HepG2 (cell line): ENCODE measurements at regions not wholly inside any gene's neighbourhood (a gene's known extent, or its start where the extent isn't known, plus 50 kb on each side); places are given as distances from the start of the nearest gene placed in this dataset.

ENCODE experiments used
- AKAP8 ChIP-seq: sonication (generic); formaldehyde crosslinking; IDR thresholded peaks from 2 replicates; pipeline ENCODE4 v1.5.1; 2020; ENCODE audit warnings: mild to moderate bottlenecking, missing genetic modification reagents
- ETV6 ChIP-seq: sonication (generic); formaldehyde crosslinking; conservative IDR thresholded peaks from 2 replicates; pipeline ENCODE4 v1.4.0; 2020; ENCODE audit warnings: missing genetic modification reagents
- FLYWCH1 ChIP-seq: sonication (generic); formaldehyde crosslinking; IDR thresholded peaks from 2 replicates; pipeline ENCODE4 v1.8.1; 2023; ENCODE audit warnings: mild to moderate bottlenecking, missing genetic modification reagents
- GATAD2A ChIP-seq: IDR thresholded peaks from 2 replicates; pipeline ENCODE4 v1.6.1; 2016
- REL ChIP-seq: sonication (generic); formaldehyde crosslinking; conservative IDR thresholded peaks from 2 replicates; pipeline ENCODE4 v1.8.0; 2022; ENCODE audit warnings: mild to moderate bottlenecking, missing genetic modification reagents, moderate library complexity
- RNF2 ChIP-seq: fragments of 450-650 bp; conservative IDR thresholded peaks from 2 replicates; pipeline ENCODE4 v1.6.1; 2016; ENCODE audit warnings: low read depth
- SOX6 ChIP-seq, 2 experiments: fragments of 450-650 bp in 1 of 2; sonication (generic) in 1 of 2; formaldehyde crosslinking in 1 of 2; IDR thresholded peaks; 2 replicates each; pipeline versions ENCODE4 v1.4.0 to v1.6.1; 2017 to 2020; ENCODE audit warnings: antibody characterized with exemption in 1 of 2, mild to moderate bottlenecking in 1 of 2, missing genetic modification reagents in 1 of 2
- TBP ChIP-seq: sonication (generic); formaldehyde crosslinking; IDR thresholded peaks from 2 replicates; pipeline ENCODE4 v1.5.0; 2020; ENCODE audit warnings: missing genetic modification reagents
- U2AF1 ChIP-seq: fragments of 200-400 bp; formaldehyde crosslinking; optimal IDR thresholded peaks from 2 replicates; pipeline ENCODE3; 2017; ENCODE audit warnings: mild to moderate bottlenecking, low read depth, low read length
- ZBTB8A ChIP-seq: sonication (generic); formaldehyde crosslinking; IDR thresholded peaks from 2 replicates; pipeline ENCODE4 v1.4.0; 2020; ENCODE audit warnings: mild to moderate bottlenecking, low read depth, missing genetic modification reagents, borderline replicate concordance
- ZNF12 ChIP-seq: sonication (generic); formaldehyde crosslinking; IDR thresholded peaks from 2 replicates; pipeline ENCODE4 v1.5.0; 2020; ENCODE audit warnings: missing genetic modification reagents
- ZNF136 ChIP-seq: sonication (generic); formaldehyde crosslinking; IDR thresholded peaks from 2 replicates; pipeline ENCODE4 v1.8.1; 2022; ENCODE audit warnings: low read depth, mild to moderate bottlenecking, moderate library complexity, missing genetic modification reagents
- ZNF234 ChIP-seq: sonication (generic); formaldehyde crosslinking; conservative IDR thresholded peaks from 2 replicates; pipeline ENCODE4 v1.5.1; 2020; ENCODE audit warnings: mild to moderate bottlenecking, missing genetic modification reagents
- ZNF30 ChIP-seq: sonication (generic); formaldehyde crosslinking; IDR thresholded peaks from 2 replicates; pipeline ENCODE4 v1.5.0; 2020; ENCODE audit warnings: mild to moderate bottlenecking, missing genetic modification reagents
- ZNF350 ChIP-seq: sonication (generic); formaldehyde crosslinking; IDR thresholded peaks from 2 replicates; pipeline ENCODE4 v1.4.0; 2020; ENCODE audit warnings: mild to moderate bottlenecking, low read depth, missing genetic modification reagents, borderline replicate concordance
- ZNF543 ChIP-seq: sonication (generic); formaldehyde crosslinking; IDR thresholded peaks from 2 replicates; pipeline ENCODE4 v1.4.0; 2020; ENCODE audit warnings: mild to moderate bottlenecking, missing genetic modification reagents
- ZNF547 ChIP-seq: sonication (generic); formaldehyde crosslinking; IDR thresholded peaks from 2 replicates; pipeline ENCODE4 v1.5.1; 2020; ENCODE audit warnings: mild to moderate bottlenecking, missing genetic modification reagents
- ZNF570 ChIP-seq: sonication (generic); formaldehyde crosslinking; IDR thresholded peaks from 2 replicates; pipeline ENCODE4 v1.4.0; 2020; ENCODE audit warnings: mild to moderate bottlenecking, missing genetic modification reagents, borderline replicate concordance
- ZNF746 ChIP-seq: sonication (generic); formaldehyde crosslinking; IDR thresholded peaks from 2 replicates; pipeline ENCODE4 v1.8.0; 2022; ENCODE audit warnings: mild to moderate bottlenecking, missing genetic modification reagents
- ZNF772 ChIP-seq: sonication (generic); formaldehyde crosslinking; IDR thresholded peaks from 2 replicates; pipeline ENCODE4 v1.5.0; 2020; ENCODE audit warnings: mild to moderate bottlenecking, missing genetic modification reagents
- TF ChIP-seq, protein P1 (sequence below): sonication (generic); formaldehyde crosslinking; IDR thresholded peaks from 2 replicates; pipeline ENCODE4 v1.5.0; 2020; ENCODE audit warnings: mild to moderate bottlenecking, missing genetic modification reagents
- TF ChIP-seq, protein P2 (sequence below): sonication (generic); formaldehyde crosslinking; conservative IDR thresholded peaks from 2 replicates; pipeline ENCODE4 v1.4.0; 2020; ENCODE audit warnings: missing genetic modification reagents
- TF ChIP-seq, protein P3 (sequence below): sonication (generic); formaldehyde crosslinking; IDR thresholded peaks from 2 replicates; pipeline ENCODE4 v1.5.0; 2020; ENCODE audit warnings: missing genetic modification reagents, mild to moderate bottlenecking, borderline replicate concordance
- TF ChIP-seq, protein P4 (sequence below): sonication (generic); formaldehyde crosslinking; IDR thresholded peaks from 2 replicates; pipeline ENCODE4; 2020; ENCODE audit warnings: missing genetic modification reagents, mild to moderate bottlenecking, borderline replicate concordance

DNA sequence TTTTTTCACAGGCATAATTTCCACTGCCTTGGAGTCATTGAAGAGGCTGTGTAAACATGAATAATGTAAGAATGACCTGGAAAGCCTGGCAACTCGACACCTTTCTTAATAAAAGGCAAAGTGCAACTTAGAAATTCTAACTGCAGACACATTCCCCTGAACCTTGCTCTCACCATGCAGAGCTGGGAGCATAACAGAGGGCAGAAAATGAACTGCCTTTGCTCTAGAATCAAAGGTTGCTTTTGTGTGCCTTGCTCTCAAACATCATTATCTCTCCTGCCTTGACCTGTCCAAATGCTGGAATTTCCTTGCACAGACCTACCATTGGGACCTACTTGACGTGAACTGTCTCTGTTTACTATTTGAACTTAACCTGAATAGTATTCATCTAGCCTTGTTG, 462.0 kb upstream of the ZNF462 start (continued):
- no peak for TF ChIP-seq ZNF136 (CRISPR knock-in tag)
- no peak for TF ChIP-seq ZNF12 (CRISPR knock-in tag)
- TF ChIP-seq REL, result no peak
- TF ChIP-seq ZBTB8A (CRISPR knock-in tag), result no peak
- no peak for TF ChIP-seq TBP
- TF ChIP-seq ZNF547 (CRISPR knock-in tag), result no peak
- TF ChIP-seq, protein P1, sequence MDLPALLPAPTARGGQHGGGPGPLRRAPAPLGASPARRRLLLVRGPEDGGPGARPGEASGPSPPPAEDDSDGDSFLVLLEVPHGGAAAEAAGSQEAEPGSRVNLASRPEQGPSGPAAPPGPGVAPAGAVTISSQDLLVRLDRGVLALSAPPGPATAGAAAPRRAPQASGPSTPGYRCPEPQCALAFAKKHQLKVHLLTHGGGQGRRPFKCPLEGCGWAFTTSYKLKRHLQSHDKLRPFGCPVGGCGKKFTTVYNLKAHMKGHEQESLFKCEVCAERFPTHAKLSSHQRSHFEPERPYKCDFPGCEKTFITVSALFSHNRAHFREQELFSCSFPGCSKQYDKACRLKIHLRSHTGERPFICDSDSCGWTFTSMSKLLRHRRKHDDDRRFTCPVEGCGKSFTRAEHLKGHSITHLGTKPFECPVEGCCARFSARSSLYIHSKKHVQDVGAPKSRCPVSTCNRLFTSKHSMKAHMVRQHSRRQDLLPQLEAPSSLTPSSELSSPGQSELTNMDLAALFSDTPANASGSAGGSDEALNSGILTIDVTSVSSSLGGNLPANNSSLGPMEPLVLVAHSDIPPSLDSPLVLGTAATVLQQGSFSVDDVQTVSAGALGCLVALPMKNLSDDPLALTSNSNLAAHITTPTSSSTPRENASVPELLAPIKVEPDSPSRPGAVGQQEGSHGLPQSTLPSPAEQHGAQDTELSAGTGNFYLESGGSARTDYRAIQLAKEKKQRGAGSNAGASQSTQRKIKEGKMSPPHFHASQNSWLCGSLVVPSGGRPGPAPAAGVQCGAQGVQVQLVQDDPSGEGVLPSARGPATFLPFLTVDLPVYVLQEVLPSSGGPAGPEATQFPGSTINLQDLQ (CRISPR knock-in tag), result no peak
- TF ChIP-seq, protein P2, sequence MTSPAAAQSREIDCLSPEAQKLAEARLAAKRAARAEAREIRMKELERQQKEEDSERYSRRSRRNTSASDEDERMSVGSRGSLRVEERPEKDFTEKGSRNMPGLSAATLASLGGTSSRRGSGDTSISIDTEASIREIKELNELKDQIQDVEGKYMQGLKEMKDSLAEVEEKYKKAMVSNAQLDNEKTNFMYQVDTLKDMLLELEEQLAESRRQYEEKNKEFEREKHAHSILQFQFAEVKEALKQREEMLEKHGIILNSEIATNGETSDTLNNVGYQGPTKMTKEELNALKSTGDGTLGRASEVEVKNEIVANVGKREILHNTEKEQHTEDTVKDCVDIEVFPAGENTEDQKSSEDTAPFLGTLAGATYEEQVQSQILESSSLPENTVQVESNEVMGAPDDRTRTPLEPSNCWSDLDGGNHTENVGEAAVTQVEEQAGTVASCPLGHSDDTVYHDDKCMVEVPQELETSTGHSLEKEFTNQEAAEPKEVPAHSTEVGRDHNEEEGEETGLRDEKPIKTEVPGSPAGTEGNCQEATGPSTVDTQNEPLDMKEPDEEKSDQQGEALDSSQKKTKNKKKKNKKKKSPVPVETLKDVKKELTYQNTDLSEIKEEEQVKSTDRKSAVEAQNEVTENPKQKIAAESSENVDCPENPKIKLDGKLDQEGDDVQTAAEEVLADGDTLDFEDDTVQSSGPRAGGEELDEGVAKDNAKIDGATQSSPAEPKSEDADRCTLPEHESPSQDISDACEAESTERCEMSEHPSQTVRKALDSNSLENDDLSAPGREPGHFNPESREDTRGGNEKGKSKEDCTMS (CRISPR knock-in tag), result no peak
- no peak for TF ChIP-seq ZNF570
- TF ChIP-seq, protein P3, sequence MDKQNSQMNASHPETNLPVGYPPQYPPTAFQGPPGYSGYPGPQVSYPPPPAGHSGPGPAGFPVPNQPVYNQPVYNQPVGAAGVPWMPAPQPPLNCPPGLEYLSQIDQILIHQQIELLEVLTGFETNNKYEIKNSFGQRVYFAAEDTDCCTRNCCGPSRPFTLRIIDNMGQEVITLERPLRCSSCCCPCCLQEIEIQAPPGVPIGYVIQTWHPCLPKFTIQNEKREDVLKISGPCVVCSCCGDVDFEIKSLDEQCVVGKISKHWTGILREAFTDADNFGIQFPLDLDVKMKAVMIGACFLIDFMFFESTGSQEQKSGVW (CRISPR knock-in tag), result no peak
- TF ChIP-seq FLYWCH1, result no peak
- TF ChIP-seq GATAD2A (CRISPR knock-in tag), result 0 out of 2 replicates have a peak, but pooled peaks have one; percentile 22
- no peak for TF ChIP-seq ZNF772 (CRISPR knock-in tag)
- no peak for TF ChIP-seq ZNF30
- TF ChIP-seq AKAP8 (CRISPR knock-in tag), result no peak
- TF ChIP-seq SOX6 (IDR thresholded peaks at IDR 0.05), result no peak
- peak; percentile 88 for TF ChIP-seq SOX6 (CRISPR knock-in tag; IDR thresholded peaks at IDR 0.05)
- TF ChIP-seq RNF2, result no peak
- TF ChIP-seq, protein P4, sequence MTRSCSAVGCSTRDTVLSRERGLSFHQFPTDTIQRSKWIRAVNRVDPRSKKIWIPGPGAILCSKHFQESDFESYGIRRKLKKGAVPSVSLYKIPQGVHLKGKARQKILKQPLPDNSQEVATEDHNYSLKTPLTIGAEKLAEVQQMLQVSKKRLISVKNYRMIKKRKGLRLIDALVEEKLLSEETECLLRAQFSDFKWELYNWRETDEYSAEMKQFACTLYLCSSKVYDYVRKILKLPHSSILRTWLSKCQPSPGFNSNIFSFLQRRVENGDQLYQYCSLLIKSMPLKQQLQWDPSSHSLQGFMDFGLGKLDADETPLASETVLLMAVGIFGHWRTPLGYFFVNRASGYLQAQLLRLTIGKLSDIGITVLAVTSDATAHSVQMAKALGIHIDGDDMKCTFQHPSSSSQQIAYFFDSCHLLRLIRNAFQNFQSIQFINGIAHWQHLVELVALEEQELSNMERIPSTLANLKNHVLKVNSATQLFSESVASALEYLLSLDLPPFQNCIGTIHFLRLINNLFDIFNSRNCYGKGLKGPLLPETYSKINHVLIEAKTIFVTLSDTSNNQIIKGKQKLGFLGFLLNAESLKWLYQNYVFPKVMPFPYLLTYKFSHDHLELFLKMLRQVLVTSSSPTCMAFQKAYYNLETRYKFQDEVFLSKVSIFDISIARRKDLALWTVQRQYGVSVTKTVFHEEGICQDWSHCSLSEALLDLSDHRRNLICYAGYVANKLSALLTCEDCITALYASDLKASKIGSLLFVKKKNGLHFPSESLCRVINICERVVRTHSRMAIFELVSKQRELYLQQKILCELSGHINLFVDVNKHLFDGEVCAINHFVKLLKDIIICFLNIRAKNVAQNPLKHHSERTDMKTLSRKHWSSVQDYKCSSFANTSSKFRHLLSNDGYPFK (CRISPR knock-in tag), result no peak
- TF ChIP-seq ZNF234 (CRISPR knock-in tag), result no peak
- TF ChIP-seq ZNF746, result no peak
- TF ChIP-seq ZNF543 (CRISPR knock-in tag), result no peak
- no peak for TF ChIP-seq ETV6 (CRISPR knock-in tag)
- TF ChIP-seq U2AF1, result no peak
- no peak for TF ChIP-seq ZNF350 (CRISPR knock-in tag)
